HCT116 (cell line): ENCODE measurements at regions not wholly inside any gene's neighbourhood (a gene's known extent, or its start where the extent isn't known, plus 50 kb on each side); places are given as distances from the start of the nearest gene placed in this dataset.

Experiments
- ATAC-seq: fragments of 200-7000 bp; cut with Tn5 transposase; 2 replicates; pipeline ENCODE4 v1.9.1; 2020; ENCODE audit warnings: mild to moderate bottlenecking, moderate library complexity
- BruUV-seq: library from RNA; stranded (reverse); fragments of 400-500 nt; replicated peaks from 2 replicates; lab custom pipeline; 2021; lab: Mats Ljungman, UMichigan
- CTCF ChIA-PET: fragments of 300-600 bp; sonication (Branson Sonifier 250); formaldehyde crosslinking; loops from one replicate; lab custom pipeline; 2021; ENCODE audit warnings: antibody characterized with exemption; lab: Charles Lee
- POLR2A ChIA-PET: fragments of 300-600, 350-600 bp; sonication (Branson Sonifier 250); formaldehyde crosslinking; loops from one replicate; lab custom pipeline; 2021; ENCODE audit warnings: antibody characterized with exemption; lab: Charles Lee
- RAD21 ChIA-PET, 2 experiments: fragments of 300-600 bp; sonication (Branson Sonifier 250); formaldehyde crosslinking; loops; one replicate each; lab custom pipeline; 2023; ENCODE audit warnings: low total read pairs in 2 of 2; ENCODE audit not compliant: uncharacterized antibody in 2 of 2, unreplicated experiment in 2 of 2, low non-redundant PET in 1 of 2; lab: Charles Lee
- DNase-seq: peaks from one replicate; pipeline ENCODE4 v3.0.0-alpha.2; 2010; ENCODE audit warnings: low read depth, low spot score
- H2AFZ ChIP-seq: fragments of 200-600 bp; shearing (Covaris generic), sonication (generic); 2 replicates; pipeline ENCODE4 v1.6.1; 2017; ENCODE audit warnings: low read depth, mixed run types, mixed read lengths, antibody characterized with exemption, low read length; ENCODE audit not compliant: poor library complexity, severe bottlenecking
- H3K27ac ChIP-seq: 2 replicates; pipeline ENCODE4 v1.5.1; 2012; ENCODE audit warnings: low read depth, low read length
- H3K27me3 ChIP-seq: fragments of 200-600 bp; sonication (generic); 2 replicates; pipeline ENCODE4 v1.6.1; 2016; ENCODE audit warnings: mixed run types, low read length, mixed read lengths; ENCODE audit not compliant: insufficient read depth
- H3K36me3 ChIP-seq, 2 experiments: fragments of 200-500 bp in 1 of 2; fragments of 200-600 bp in 1 of 2; sonication (Bioruptor generic) in 1 of 2; sonication (generic) in 1 of 2; 2 replicates each; pipeline versions ENCODE4 v1.5.1 to v1.6.1; 2014 to 2016; ENCODE audit warnings: low read length in 2 of 2, inconsistent platforms in 1 of 2, mixed read lengths in 1 of 2, mixed run types in 1 of 2; ENCODE audit not compliant: insufficient read depth in 2 of 2, control insufficient read depth in 1 of 2
- H3K4me1 ChIP-seq, 2 experiments: fragments of 200-600 bp in 1 of 2; sonication (generic) in 1 of 2; 2 replicates each; pipeline versions ENCODE4 v1.5.1 to v1.6.1; 2012 to 2017; ENCODE audit warnings: low read length in 2 of 2, inconsistent platforms in 1 of 2, mild to moderate bottlenecking in 1 of 2, mixed read lengths in 1 of 2, mixed run types in 1 of 2, moderate library complexity in 1 of 2; ENCODE audit not compliant: insufficient read depth in 2 of 2, control insufficient read depth in 1 of 2
- H3K4me2 ChIP-seq: fragments of 200-600 bp; sonication (generic); 2 replicates; pipeline ENCODE4 v1.6.1; 2017; ENCODE audit warnings: mixed run types, low read length, mixed read lengths
- H3K4me3 ChIP-seq, 2 experiments: fragments of 200-600 bp in 1 of 2; sonication (generic) in 1 of 2; replicated peaks in 1 of 2; 2 replicates each; pipeline ENCODE4 v1.5.1; 2011 to 2016; ENCODE audit warnings: low read length in 2 of 2, control low read depth in 1 of 2, low read depth in 1 of 2, mild to moderate bottlenecking in 1 of 2, mixed read lengths in 1 of 2, mixed run types in 1 of 2
- H3K79me2 ChIP-seq: fragments of 200-600 bp; sonication (generic); 2 replicates; pipeline ENCODE4 v1.6.1; 2017; ENCODE audit warnings: mild to moderate bottlenecking, mixed run types, low read length, moderate library complexity, mixed read lengths; ENCODE audit not compliant: insufficient read depth
- H3K9ac ChIP-seq: fragments of 200-600 bp; sonication (generic); 2 replicates; pipeline ENCODE4 v1.6.1; 2016; ENCODE audit warnings: low read length, mixed read lengths
- H3K9me2 ChIP-seq: fragments of 200-600 bp; sonication (generic), shearing (Covaris generic); 2 replicates; pipeline ENCODE4 v1.6.1; 2017; ENCODE audit warnings: mixed run types, mild to moderate bottlenecking, moderate library complexity; ENCODE audit not compliant: insufficient read depth
- H3K9me3 ChIP-seq, 2 experiments: fragments of 200-500 bp in 1 of 2; fragments of 200-600 bp in 1 of 2; sonication (Bioruptor generic) in 1 of 2; sonication (generic) in 1 of 2; 2 replicates each; pipeline ENCODE4 v1.6.1; 2014 to 2017; ENCODE audit warnings: low read length in 2 of 2, mixed read lengths in 2 of 2, inconsistent platforms in 1 of 2, low read depth in 1 of 2, mild to moderate bottlenecking in 1 of 2, mixed run types in 1 of 2, moderate library complexity in 1 of 2; ENCODE audit not compliant: control insufficient read depth in 1 of 2, insufficient read depth in 1 of 2
- H4K20me1 ChIP-seq: fragments of 200-600 bp; sonication (generic), shearing (Covaris generic); 2 replicates; pipeline ENCODE4 v1.6.1; 2017; ENCODE audit warnings: mixed run types, mild to moderate bottlenecking, moderate library complexity; ENCODE audit not compliant: insufficient read depth
- ATF3 ChIP-seq: IDR thresholded peaks from 2 replicates; pipeline ENCODE4 v1.6.1; 2012
- CBX3 ChIP-seq: IDR thresholded peaks from 2 replicates; pipeline ENCODE4 v1.6.1; 2012; ENCODE audit warnings: low read depth
- EGR1 ChIP-seq: IDR thresholded peaks from 2 replicates; pipeline ENCODE4 v1.6.1; 2012; ENCODE audit warnings: low read depth
- POLR2A ChIP-seq: IDR thresholded peaks from 2 replicates; pipeline ENCODE4 v1.7.0; 2011; ENCODE audit warnings: borderline replicate concordance; ENCODE audit not compliant: insufficient read depth, insufficient read length; ENCODE audit errors: extremely low read depth
- RAD21 ChIP-seq: IDR thresholded peaks from 2 replicates; pipeline ENCODE4 v1.6.1; 2012; ENCODE audit warnings: low read depth, mild to moderate bottlenecking
- SIN3A ChIP-seq: IDR thresholded peaks from 2 replicates; pipeline ENCODE4 v1.6.1; 2012; ENCODE audit warnings: low read depth
- ZBTB33 ChIP-seq: IDR thresholded peaks from 2 replicates; pipeline ENCODE4 v1.6.1; 2011; ENCODE audit warnings: mild to moderate bottlenecking, low read length, moderate library complexity; ENCODE audit not compliant: insufficient replicate concordance; ENCODE audit errors: extremely low read depth
- ZNF274 ChIP-seq: fragments of 200-500 bp; sonication (Bioruptor generic); IDR thresholded peaks from 2 replicates; pipeline ENCODE4 v1.6.1; 2014; ENCODE audit warnings: mild to moderate bottlenecking, low read depth, low read length, inconsistent platforms
- intact Hi-C: fragments of 100-400 bp; cut with micrococcal nuclease; formaldehyde crosslinking; loops from 2 replicates; pipeline ENCODE4 v1.10.0; 2022
- TF ChIP-seq, protein P1 (sequence below): IDR thresholded peaks from 2 replicates; pipeline ENCODE4 v1.6.1; 2012

DNA sequence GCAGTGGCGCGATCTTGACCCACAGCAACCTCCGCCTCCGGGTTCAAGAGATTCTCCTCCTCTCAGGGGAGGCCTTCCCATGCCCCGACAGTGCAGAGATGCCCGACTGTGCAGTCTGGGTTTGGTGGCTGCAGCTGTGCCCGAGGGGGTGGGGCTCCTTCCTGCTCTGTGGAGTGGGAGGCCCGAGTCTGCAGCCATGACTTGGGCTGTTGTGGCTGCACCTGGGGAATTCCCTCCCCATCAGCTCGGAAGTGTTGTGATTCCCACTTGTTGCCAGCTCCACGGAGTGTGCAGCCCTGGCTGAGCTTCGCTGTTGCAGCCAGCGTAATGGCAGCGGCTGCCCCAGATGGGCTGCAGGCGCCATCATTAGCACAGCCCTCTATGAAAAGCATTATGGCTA, 66.4 kb upstream of the SMIM36 start (continued):
- no peak for TF ChIP-seq ZBTB33
- no peak for TF ChIP-seq POLR2A
- no peak for TF ChIP-seq RAD21
- TF ChIP-seq ZNF274: no peak
- TF ChIP-seq SIN3A: no peak

GRCh38 chr17:55576996-55577586, 65.8 kb upstream of the SMIM36 start:
- Histone ChIP-seq H3K79me2 (no peaks in the 10 kb centered on the region), H4K20me1 (no peaks in the 10 kb centered on the region), H3K4me1 (peaks cover 0 to 10% of the 10 kb centered on the region in 2 experiments; a peak in 1 of 4 replicates), H3K9me3 (no peaks in the 10 kb centered on the region), H3K9ac (no peak overlapping the region)
- intact Hi-C loops: no loop called here
- POLR2A ChIA-PET: no interaction called here
- DNase-seq: no peak
- RAD21 ChIA-PET: no interaction called here
- CTCF ChIA-PET: interaction anchor here (1.7 kb wide), 1 partner anchor 8 kb away, joined by 4 read pairs; no protein-coding TSS in a partner anchor
- no TSS peak for BruUV-seq
- TF ChIP-seq RAD21 (no peak), ZBTB33 (no peak), EGR1 (no peak), ATF3 (no peak), POLR2A (no peak), CBX3 (no peak)
- TF ChIP-seq, protein P1, sequence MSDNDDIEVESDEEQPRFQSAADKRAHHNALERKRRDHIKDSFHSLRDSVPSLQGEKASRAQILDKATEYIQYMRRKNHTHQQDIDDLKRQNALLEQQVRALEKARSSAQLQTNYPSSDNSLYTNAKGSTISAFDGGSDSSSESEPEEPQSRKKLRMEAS: no peak
- TF ChIP-seq, all 23 proteins: peak for 0
- H3K27me3 ChIP-seq: peaks cover 19% of the 10 kb centered on the region; the same call in 1 of the 2 replicates
- H3K4me2 ChIP-seq: no peak overlapping the region
- H2AFZ ChIP-seq: no peak overlapping the region
- no peak overlapping the region for H3K27ac ChIP-seq
- H3K4me3 ChIP-seq: no peak overlapping the region
- no peaks in the 10 kb centered on the region for H3K36me3 ChIP-seq
- H3K9me2 ChIP-seq: no peaks in the 10 kb centered on the region
- ATAC-seq: no peak
